ENCODE measurements at regions not wholly inside any gene's neighbourhood (a gene's known extent, or its start where the extent isn't known, plus 50 kb on each side); places are given as distances from the start of the nearest gene placed in this dataset.

- Histone ChIP-seq H4K91ac (ENCODE audit: low read depth, low read length) (no peak overlapping the region), H2BK120ac (ENCODE audit: insufficient read depth, low read length, poor library complexity) (no peak overlapping the region), H3K27ac (ENCODE audit: low read depth, low read length) (no peak overlapping the region), H4K12ac (ENCODE audit: low read depth, low read length) (no peak overlapping the region), H3K9me3 (ENCODE audit: insufficient read depth, low read depth, low read length) (no peaks in the 10 kb centered on the region), H2BK5ac (ENCODE audit: low read depth, low read length, poor library complexity) (no peak overlapping the region), H3K4me2 (ENCODE audit: low read length) (no peak overlapping the region), H3K4ac (ENCODE audit: low read depth, low read length) (no peak overlapping the region), H3K27me3 (ENCODE audit: insufficient read depth, low read length) (no peaks in the 10 kb centered on the region), H3K79me2 (ENCODE audit: control insufficient read depth, insufficient read depth, low read length, poor library complexity) (no peaks in the 10 kb centered on the region), H2AK5ac (ENCODE audit: low read length) (no peak overlapping the region), H2AFZ (ENCODE audit: insufficient read depth, low read length, poor library complexity) (no peak overlapping the region), H3K4me3 (ENCODE audit: low read depth, low read length) (no peak overlapping the region), H2BK12ac (ENCODE audit: low read length) (no peak overlapping the region), H3K14ac (ENCODE audit: low read length) (no peak overlapping the region), H4K8ac (ENCODE audit: low read depth, low read length) (no peak overlapping the region), H3K23ac (ENCODE audit: low read length) (no peak overlapping the region), H3K18ac (ENCODE audit: low read length) (no peak overlapping the region), H3K4me1 (ENCODE audit: control insufficient read depth in 1 of 2, insufficient read depth in 2 of 2, low read length in 2 of 2) (no peaks in the 10 kb centered on the region), H3K79me1 (ENCODE audit: low read length) (no peaks in the 10 kb centered on the region), H3K9ac (ENCODE audit: low read length) (no peak overlapping the region), H3K36me3 (ENCODE audit: control insufficient read depth in 1 of 2, insufficient read depth in 2 of 2, low read length in 2 of 2) (no peaks in the 10 kb centered on the region)
- no peak for DNase-seq
- WGBS (ENCODE audit: extremely low coverage, insufficient coverage, insufficient read length): no CpG with 5 or more reads among the region's 2 CpGs
These were observed 88.6 kb upstream of the PPP1R3A start for GRCh38 chr7:114007386-114007785.

DNA sequence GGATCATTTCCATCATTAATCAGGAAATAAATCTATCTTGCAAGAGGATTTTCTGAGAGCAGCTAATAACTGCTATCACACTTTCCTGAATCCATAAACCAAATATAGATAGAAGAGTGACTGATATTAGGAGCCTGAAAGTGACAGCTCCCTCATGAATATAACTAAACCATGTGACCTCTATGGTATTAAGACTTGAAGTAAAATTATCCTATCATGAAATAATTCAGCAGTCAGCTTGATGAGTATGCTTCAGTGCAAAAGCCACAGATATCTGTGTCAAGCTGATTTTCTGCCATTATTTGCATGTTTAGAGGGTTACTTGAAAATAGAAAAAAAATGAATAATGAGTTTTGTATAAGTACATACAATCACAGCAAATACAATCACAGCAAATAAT, 80.1 kb upstream of the PPP1R3A start:
- no peak overlapping the region for H2BK5ac ChIP-seq (ENCODE audit: low read depth, low read length, poor library complexity)
- no peak overlapping the region for H4K12ac ChIP-seq (ENCODE audit: low read depth, low read length)
- H3K14ac ChIP-seq (ENCODE audit: low read length): no peak overlapping the region
- H4K8ac ChIP-seq (ENCODE audit: low read depth, low read length): no peak overlapping the region
- H2BK120ac ChIP-seq (ENCODE audit: insufficient read depth, low read length, poor library complexity): no peak overlapping the region
- no peak overlapping the region for H3K4me2 ChIP-seq (ENCODE audit: low read length)
- no peak overlapping the region for H2BK12ac ChIP-seq (ENCODE audit: low read length)
- H3K9me3 ChIP-seq (ENCODE audit: insufficient read depth, low read depth, low read length): no peaks in the 10 kb centered on the region
- no peak overlapping the region for H3K18ac ChIP-seq (ENCODE audit: low read length)
- no peaks in the 10 kb centered on the region for H3K36me3 ChIP-seq (ENCODE audit: control insufficient read depth in 1 of 2, insufficient read depth in 2 of 2, low read length in 2 of 2)
- H3K27me3 ChIP-seq (ENCODE audit: insufficient read depth, low read length): no peaks in the 10 kb centered on the region
- no peak overlapping the region for H2AK5ac ChIP-seq (ENCODE audit: low read length)
- no peak overlapping the region for H4K91ac ChIP-seq (ENCODE audit: low read depth, low read length)
- H3K4me1 ChIP-seq (ENCODE audit: control insufficient read depth in 1 of 2, insufficient read depth in 2 of 2, low read length in 2 of 2): no peaks in the 10 kb centered on the region
- no peak for DNase-seq
- no peak overlapping the region for H3K9ac ChIP-seq (ENCODE audit: low read length)
- H3K23ac ChIP-seq (ENCODE audit: low read length): no peak overlapping the region
- no peak overlapping the region for H3K27ac ChIP-seq (ENCODE audit: low read depth, low read length)
- H2AFZ ChIP-seq (ENCODE audit: insufficient read depth, low read length, poor library complexity): no peak overlapping the region
- H3K79me1 ChIP-seq (ENCODE audit: low read length): no peaks in the 10 kb centered on the region
- no peak overlapping the region for H3K4me3 ChIP-seq (ENCODE audit: low read depth, low read length)
- no peaks in the 10 kb centered on the region for H3K79me2 ChIP-seq (ENCODE audit: control insufficient read depth, insufficient read depth, low read length, poor library complexity)
- H3K4ac ChIP-seq (ENCODE audit: low read depth, low read length): no peak overlapping the region

- Histone ChIP-seq H4K12ac (ENCODE audit: low read depth, low read length) (no peak overlapping the region), H4K91ac (ENCODE audit: low read depth, low read length) (no peak overlapping the region), H3K4me1 (ENCODE audit: control insufficient read depth in 1 of 2, insufficient read depth in 2 of 2, low read length in 2 of 2) (no peaks in the 10 kb centered on the region), H2BK12ac (ENCODE audit: low read length) (no peak overlapping the region), H3K4ac (ENCODE audit: low read depth, low read length) (no peak overlapping the region), H3K36me3 (ENCODE audit: control insufficient read depth in 1 of 2, insufficient read depth in 2 of 2, low read length in 2 of 2) (no peaks in the 10 kb centered on the region), H3K4me3 (ENCODE audit: low read depth, low read length) (no peak overlapping the region), H3K4me2 (ENCODE audit: low read length) (no peak overlapping the region), H3K14ac (ENCODE audit: low read length) (no peak overlapping the region), H3K9ac (ENCODE audit: low read length) (no peak overlapping the region), H3K79me2 (ENCODE audit: control insufficient read depth, insufficient read depth, low read length, poor library complexity) (no peaks in the 10 kb centered on the region), H3K27me3 (ENCODE audit: insufficient read depth, low read length) (no peaks in the 10 kb centered on the region), H2BK5ac (ENCODE audit: low read depth, low read length, poor library complexity) (no peak overlapping the region), H4K8ac (ENCODE audit: low read depth, low read length) (no peak overlapping the region), H3K18ac (ENCODE audit: low read length) (no peak overlapping the region), H3K79me1 (ENCODE audit: low read length) (no peaks in the 10 kb centered on the region), H2AK5ac (ENCODE audit: low read length) (no peak overlapping the region), H3K9me3 (ENCODE audit: insufficient read depth, low read depth, low read length) (no peaks in the 10 kb centered on the region), H2BK120ac (ENCODE audit: insufficient read depth, low read length, poor library complexity) (no peak overlapping the region), H3K23ac (ENCODE audit: low read length) (no peak overlapping the region), H3K27ac (ENCODE audit: low read depth, low read length) (no peak overlapping the region), H2AFZ (ENCODE audit: insufficient read depth, low read length, poor library complexity) (no peak overlapping the region)
- no peak for DNase-seq
- WGBS (ENCODE audit: extremely low coverage, insufficient coverage, insufficient read length): no CpG with 5 or more reads among the region's 4 CpGs
These were observed 77.6 kb upstream of the PPP1R3A start for GRCh38 chr7:113996405-113996804.

DNA sequence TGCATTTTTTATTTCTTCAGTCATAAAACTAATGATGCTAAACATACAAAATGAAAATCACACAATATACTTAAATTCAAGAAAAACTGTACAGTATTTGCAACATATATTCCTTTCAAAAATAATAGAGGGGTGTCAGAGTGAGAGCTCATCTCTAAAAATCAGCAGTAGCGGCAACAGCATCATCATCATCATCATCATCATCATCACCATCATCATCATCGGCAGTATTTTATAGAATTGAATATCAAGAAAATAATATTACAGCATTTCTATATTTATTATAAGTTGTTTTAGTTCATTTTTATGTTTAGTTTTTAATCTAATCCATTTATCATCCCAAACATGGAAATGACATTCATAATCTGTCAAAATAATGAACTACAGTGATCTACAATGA, 67.4 kb upstream of the PPP1R3A start:
- H3K18ac ChIP-seq (ENCODE audit: low read length): no peak overlapping the region
- no peak overlapping the region for H2AFZ ChIP-seq (ENCODE audit: insufficient read depth, low read length, poor library complexity)
- H3K9ac ChIP-seq (ENCODE audit: low read length): no peak overlapping the region
- no peak overlapping the region for H3K23ac ChIP-seq (ENCODE audit: low read length)
- H3K4me2 ChIP-seq (ENCODE audit: low read length): no peak overlapping the region
- H4K8ac ChIP-seq (ENCODE audit: low read depth, low read length): no peak overlapping the region
- no peak overlapping the region for H2BK120ac ChIP-seq (ENCODE audit: insufficient read depth, low read length, poor library complexity)
- H3K79me1 ChIP-seq (ENCODE audit: low read length): no peaks in the 10 kb centered on the region
- H2BK12ac ChIP-seq (ENCODE audit: low read length): no peak overlapping the region
- H3K27me3 ChIP-seq (ENCODE audit: insufficient read depth, low read length): no peaks in the 10 kb centered on the region
- peaks cover 6% of the 10 kb centered on the region for H3K9me3 ChIP-seq (ENCODE audit: insufficient read depth, low read depth, low read length)
- H3K4ac ChIP-seq (ENCODE audit: low read depth, low read length): no peak overlapping the region
- H3K27ac ChIP-seq (ENCODE audit: low read depth, low read length): no peak overlapping the region
- H3K79me2 ChIP-seq (ENCODE audit: control insufficient read depth, insufficient read depth, low read length, poor library complexity): no peaks in the 10 kb centered on the region
- no peak overlapping the region for H3K4me3 ChIP-seq (ENCODE audit: low read depth, low read length)
- no peak for DNase-seq
- H3K4me1 ChIP-seq (ENCODE audit: control insufficient read depth in 1 of 2, insufficient read depth in 2 of 2, low read length in 2 of 2): no peaks in the 10 kb centered on the region
- no peak overlapping the region for H2BK5ac ChIP-seq (ENCODE audit: low read depth, low read length, poor library complexity)
- no CpG with 5 or more reads among the region's 2 CpGs for WGBS (ENCODE audit: extremely low coverage, insufficient coverage, insufficient read length)
- H4K12ac ChIP-seq (ENCODE audit: low read depth, low read length): no peak overlapping the region
- H3K36me3 ChIP-seq (ENCODE audit: control insufficient read depth in 1 of 2, insufficient read depth in 2 of 2, low read length in 2 of 2): no peaks in the 10 kb centered on the region
- no peak overlapping the region for H2AK5ac ChIP-seq (ENCODE audit: low read length)
- no peak overlapping the region for H3K14ac ChIP-seq (ENCODE audit: low read length)
- no peak overlapping the region for H4K91ac ChIP-seq (ENCODE audit: low read depth, low read length)

GRCh38 chr7:113976508-113976907, 57.7 kb upstream of the PPP1R3A start:
- H3K4me3 ChIP-seq (ENCODE audit: low read depth, low read length): no peak overlapping the region
- H2BK5ac ChIP-seq (ENCODE audit: low read depth, low read length, poor library complexity): no peak overlapping the region
- H3K27ac ChIP-seq (ENCODE audit: low read depth, low read length): no peak overlapping the region
- no peak overlapping the region for H4K8ac ChIP-seq (ENCODE audit: low read depth, low read length)
- H3K36me3 ChIP-seq (ENCODE audit: control insufficient read depth in 1 of 2, insufficient read depth in 2 of 2, low read length in 2 of 2): no peaks in the 10 kb centered on the region
- no peak overlapping the region for H3K18ac ChIP-seq (ENCODE audit: low read length)
- no CpG with 5 or more reads among the region's 4 CpGs for WGBS (ENCODE audit: extremely low coverage, insufficient coverage, insufficient read length)
- H3K9ac ChIP-seq (ENCODE audit: low read length): no peak overlapping the region
- no peak overlapping the region for H4K91ac ChIP-seq (ENCODE audit: low read depth, low read length)
- no peak overlapping the region for H3K4me2 ChIP-seq (ENCODE audit: low read length)
- no peak overlapping the region for H2AK5ac ChIP-seq (ENCODE audit: low read length)
- no peak overlapping the region for H3K4ac ChIP-seq (ENCODE audit: low read depth, low read length)
- H3K4me1 ChIP-seq (ENCODE audit: control insufficient read depth in 1 of 2, insufficient read depth in 2 of 2, low read length in 2 of 2): no peaks in the 10 kb centered on the region
- H3K79me2 ChIP-seq (ENCODE audit: control insufficient read depth, insufficient read depth, low read length, poor library complexity): no peaks in the 10 kb centered on the region
- H3K27me3 ChIP-seq (ENCODE audit: insufficient read depth, low read length): no peaks in the 10 kb centered on the region
- no peak overlapping the region for H2BK120ac ChIP-seq (ENCODE audit: insufficient read depth, low read length, poor library complexity)
- H3K23ac ChIP-seq (ENCODE audit: low read length): no peak overlapping the region
- DNase-seq: no peak
- H2BK12ac ChIP-seq (ENCODE audit: low read length): no peak overlapping the region
- no peak overlapping the region for H4K12ac ChIP-seq (ENCODE audit: low read depth, low read length)
- H3K79me1 ChIP-seq (ENCODE audit: low read length): no peaks in the 10 kb centered on the region
- H3K9me3 ChIP-seq (ENCODE audit: insufficient read depth, low read depth, low read length): no peaks in the 10 kb centered on the region
- H3K14ac ChIP-seq (ENCODE audit: low read length): no peak overlapping the region
- no peak overlapping the region for H2AFZ ChIP-seq (ENCODE audit: insufficient read depth, low read length, poor library complexity)
